ENCODE measurements at regions not wholly inside any gene's neighbourhood (a gene's known extent, or its start where the extent isn't known, plus 50 kb on each side); places are given as distances from the start of the nearest gene placed in this dataset.

GRCh38 chr18:51287818-51288508 lies 90.5 kb upstream of the MEX3C start:
- no peak for TF ChIP-seq TARDBP (CRISPR knock-in tag; IDR thresholded peaks at IDR 0.05)
- no peak for TF ChIP-seq CTCF (CRISPR knock-in tag; IDR thresholded peaks at IDR 0.05)
- no peak for TF ChIP-seq ZNF510 (CRISPR knock-in tag; IDR thresholded peaks at IDR 0.05; ENCODE audit: low read depth)
- no peak for TF ChIP-seq PATZ1 (CRISPR knock-in tag; IDR thresholded peaks at IDR 0.05)
- TF ChIP-seq SIN3B (IDR thresholded peaks at IDR 0.05; ENCODE audit: low read length), result no peak
- no peak for TF ChIP-seq NR2F1 (CRISPR knock-in tag; IDR thresholded peaks at IDR 0.05)
- no peak for TF ChIP-seq ZNF776 (CRISPR knock-in tag; IDR thresholded peaks at IDR 0.05)
- TF ChIP-seq ZBTB2 (CRISPR knock-in tag; IDR thresholded peaks at IDR 0.05; ENCODE audit: low read depth), result no peak

Measured in HepG2 (cell line).